ENCODE measurements at regions not wholly inside any gene's neighbourhood (a gene's known extent, or its start where the extent isn't known, plus 50 kb on each side); places are given as distances from the start of the nearest gene placed in this dataset.

GRCh38 chr22:49664371-49664881 is 163.2 kb downstream of the BRD1 start:
- no peak for TF ChIP-seq CTCF (IDR thresholded peaks at IDR 0.05)
- TF ChIP-seq POLR2AphosphoS5 (IDR thresholded peaks at IDR 0.05; ENCODE audit: low read depth, low read length) = no peak

Measured in Panc1 (cell line).